ENCODE measurements at regions not wholly inside any gene's neighbourhood (a gene's known extent, or its start where the extent isn't known, plus 50 kb on each side); places are given as distances from the start of the nearest gene placed in this dataset.

GRCh38 chr3:514192-514591, 317.6 kb downstream of the CHL1 start:
- H3K27ac Mint-ChIP-seq (ENCODE audit: unreplicated experiment) = no peak overlapping the region

GRCh38 chr3:519026-519425, 322.5 kb downstream of the CHL1 start:
- H3K4me1 Mint-ChIP-seq = no peaks in the 10 kb centered on the region
- H3K9me3 Mint-ChIP-seq = no peaks in the 10 kb centered on the region
- no peaks in the 10 kb centered on the region for H3K36me3 Mint-ChIP-seq (ENCODE audit: low read depth)
- no peak overlapping the region for H3K4me3 Mint-ChIP-seq
- no peaks in the 10 kb centered on the region for H3K27me3 Mint-ChIP-seq (ENCODE audit: low read depth)
- DNase-seq (ENCODE audit: low read depth, low spot score) = no peak
- H3K27ac Mint-ChIP-seq (ENCODE audit: unreplicated experiment) = no peak overlapping the region
- TF ChIP-seq CTCF (conservative IDR thresholded peaks at IDR 0.05) = no peak

More at GRCh38 chr3:514192-514591, 317.6 kb downstream of the CHL1 start:
- TF ChIP-seq CTCF (conservative IDR thresholded peaks at IDR 0.05) = no peak
- H3K36me3 Mint-ChIP-seq (ENCODE audit: low read depth) = no peaks in the 10 kb centered on the region
- no peaks in the 10 kb centered on the region for H3K4me1 Mint-ChIP-seq
- H3K27me3 Mint-ChIP-seq (ENCODE audit: low read depth) = no peaks in the 10 kb centered on the region
- no peak overlapping the region for H3K4me3 Mint-ChIP-seq
- DNase-seq (ENCODE audit: low read depth, low spot score) = no peak
- peaks cover 1% of the 10 kb centered on the region for H3K9me3 Mint-ChIP-seq

DNA sequence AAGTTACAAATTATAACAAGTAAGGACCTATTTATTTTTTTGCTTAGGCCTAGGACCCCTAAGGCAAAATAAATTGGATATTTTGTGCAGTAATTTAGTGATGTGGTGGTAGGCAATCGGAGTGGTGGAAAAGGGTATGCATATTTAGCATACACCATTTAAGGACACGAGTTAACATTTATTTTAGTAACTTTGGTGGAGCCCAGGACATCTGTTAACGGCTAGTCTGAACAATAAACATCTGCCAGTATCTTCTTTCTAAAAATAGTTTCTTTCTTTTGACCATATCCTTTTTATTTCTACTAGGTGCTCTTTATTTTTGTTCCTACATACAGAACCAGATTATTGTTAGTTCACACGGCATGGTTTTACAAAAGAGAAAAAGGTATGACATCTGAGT, 326.3 kb downstream of the CHL1 start:
- no peak overlapping the region for H3K4me3 Mint-ChIP-seq
- H3K27ac Mint-ChIP-seq (ENCODE audit: unreplicated experiment) = no peak overlapping the region
- no peaks in the 10 kb centered on the region for H3K36me3 Mint-ChIP-seq (ENCODE audit: low read depth)
- H3K27me3 Mint-ChIP-seq (ENCODE audit: low read depth) = no peaks in the 10 kb centered on the region
- no peak for DNase-seq (ENCODE audit: low read depth, low spot score)
- no peaks in the 10 kb centered on the region for H3K4me1 Mint-ChIP-seq
- peaks cover 3% of the 10 kb centered on the region for H3K9me3 Mint-ChIP-seq
- TF ChIP-seq CTCF (conservative IDR thresholded peaks at IDR 0.05) = no peak

- Mint-ChIP-seq H3K27me3 (ENCODE audit: low read depth) (no peaks in the 10 kb centered on the region), H3K27ac (ENCODE audit: unreplicated experiment) (no peak overlapping the region), H3K4me3 (no peak overlapping the region), H3K36me3 (ENCODE audit: low read depth) (no peaks in the 10 kb centered on the region), H3K4me1 (no peaks in the 10 kb centered on the region), H3K9me3 (peaks cover 3% of the 10 kb centered on the region)
- no peak for DNase-seq (ENCODE audit: low read depth, low spot score)
- no peak for TF ChIP-seq CTCF (conservative IDR thresholded peaks at IDR 0.05)
Observed at GRCh38 chr3:525415-525814, 328.9 kb downstream of the CHL1 start.

DNA sequence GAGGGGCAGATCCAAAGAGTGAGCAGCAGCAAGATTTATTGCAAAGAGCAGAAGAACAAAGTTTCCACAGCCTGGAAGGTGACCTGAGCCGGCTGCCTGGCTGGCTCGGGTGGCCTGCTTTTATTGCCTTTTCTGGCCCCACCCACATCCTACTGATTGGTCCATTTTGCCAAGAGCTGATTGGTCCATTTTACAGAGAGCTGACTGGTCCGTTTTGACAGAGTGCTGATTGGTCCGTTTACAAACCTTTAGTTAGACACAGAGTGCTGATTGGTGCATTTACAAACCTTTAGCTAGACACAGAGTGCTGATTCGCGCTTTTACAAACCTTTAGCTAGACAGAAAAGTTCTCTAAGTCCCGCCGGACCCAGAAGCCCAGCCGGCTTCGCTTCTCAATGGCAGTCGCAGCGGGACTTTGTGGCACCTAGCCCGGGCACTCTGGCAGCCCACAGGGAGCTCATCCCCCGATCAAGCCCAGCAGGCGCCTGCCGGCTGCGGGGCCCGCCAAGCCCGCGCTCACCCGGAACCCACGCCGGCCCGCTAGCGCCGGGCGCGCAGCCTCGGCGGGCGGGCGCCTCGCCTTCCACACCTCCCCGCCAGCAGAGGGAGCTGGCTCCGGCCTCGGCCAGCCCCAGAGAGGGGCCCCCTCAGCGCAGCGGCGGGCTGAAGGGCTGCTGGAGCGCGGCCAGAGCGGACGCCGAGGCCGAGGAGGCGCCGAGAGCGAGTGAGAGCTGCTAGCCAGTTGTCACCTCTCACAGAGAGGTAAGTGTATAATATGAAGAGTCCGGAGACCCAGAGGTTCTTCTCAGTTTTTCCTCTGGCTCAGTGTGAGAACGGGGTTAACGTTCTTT, 339.2 kb downstream of the CHL1 start:
- Mint-ChIP-seq H3K27me3 (ENCODE audit: low read depth) (no peaks in the 10 kb centered on the region), H3K9me3 (peaks cover 14% of the 10 kb centered on the region), H3K4me1 (no peaks in the 10 kb centered on the region), H3K4me3 (no peak overlapping the region), H3K36me3 (ENCODE audit: low read depth) (no peaks in the 10 kb centered on the region), H3K27ac (ENCODE audit: unreplicated experiment) (no peak overlapping the region)
- TF ChIP-seq CTCF (conservative IDR thresholded peaks at IDR 0.05) = no peak
- DNase-seq (ENCODE audit: low read depth, low spot score) = no peak

Measured in neural crest cell (in vitro differentiated cells).